Mucosa of descending colon (tissue), 3 donors: ENCODE measurements at regions not wholly inside any gene's neighbourhood (a gene's known extent, or its start where the extent isn't known, plus 50 kb on each side); places are given as distances from the start of the nearest gene placed in this dataset.

Source experiments
- ATAC-seq: fragments of 200-7000 bp; cut with Tn5 transposase; one replicate; pipeline ENCODE4 v1.9.1; 2020; ENCODE audit warnings: mild to moderate bottlenecking, moderate library complexity
- DNase-seq, 3 donors: peaks; one replicate each; pipeline ENCODE4 v3.0.0-alpha.2; 2020
- H3K36me3 ChIP-seq: fragments of 200-600 bp; one replicate; pipeline ENCODE4 v1.8.0; 2021; ENCODE audit warnings: low read depth, mild to moderate bottlenecking
- H3K4me1 ChIP-seq: fragments of 200-600 bp; one replicate; pipeline ENCODE4 v1.8.0; 2021; ENCODE audit warnings: low read depth, mild to moderate bottlenecking
- H3K4me3 ChIP-seq: fragments of 200-600 bp; one replicate; pipeline ENCODE4 v1.8.0; 2021; ENCODE audit warnings: mild to moderate bottlenecking
- H3K9me3 ChIP-seq: fragments of 200-600 bp; one replicate; pipeline ENCODE4 v1.8.0; 2021; ENCODE audit warnings: mild to moderate bottlenecking
- CTCF ChIP-seq: fragments of 200-600 bp; IDR thresholded peaks from one replicate; pipeline ENCODE4 v1.8.0; 2022; ENCODE audit warnings: antibody characterized with exemption, mild to moderate bottlenecking
- intact Hi-C, 2 donors: fragments of 100-400 bp; cut with DNase I in 1 of 2; cut with micrococcal nuclease in 1 of 2; formaldehyde crosslinking; loops; one replicate each; pipeline versions ENCODE4 v1.11.0 to v1.11.1; 2022; cut with DNase I, micrococcal nuclease
- donor health status: DM: no; HTN: no; CAD: no; lungs with moderate emphysema.
- donor health status: DM: no; HTN: no; CAD: no.
- donor health status: DM: no; HTN: yes; CAD: no.

DNA sequence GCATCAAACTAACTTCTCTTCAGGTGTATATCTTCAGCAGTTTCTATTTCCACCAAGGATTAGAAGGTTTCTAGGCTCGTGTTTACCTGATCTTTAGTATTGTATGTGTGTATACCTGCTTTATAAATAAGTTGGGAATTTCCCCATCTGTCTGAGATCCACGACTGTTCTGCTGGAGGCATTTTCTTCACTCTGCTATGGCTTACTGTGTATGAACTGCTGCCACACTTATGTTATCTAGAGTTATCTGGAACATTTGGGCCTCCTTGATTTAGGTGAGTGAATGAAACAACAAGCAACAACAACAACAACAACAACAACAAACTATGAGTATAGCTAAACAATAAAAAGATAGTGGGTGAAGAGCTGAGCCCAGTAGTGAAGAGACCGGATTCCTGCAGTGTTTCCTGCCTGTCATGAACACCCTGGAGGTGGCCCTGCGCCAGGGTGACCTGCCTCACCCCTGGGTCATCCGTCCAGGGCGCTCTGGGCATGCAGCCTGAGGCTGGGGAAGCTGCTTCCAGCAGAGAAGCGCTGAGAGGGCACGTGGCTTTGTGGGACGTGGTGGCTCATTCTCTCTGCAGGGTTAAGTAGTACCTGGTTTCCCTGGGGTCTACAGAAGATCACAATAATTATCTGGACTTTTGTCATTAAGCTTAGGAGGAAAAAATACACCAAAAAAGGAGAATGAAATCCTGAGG lies 56.1 kb upstream of the GATA6 start:
- no peak for TF ChIP-seq CTCF
- Histone ChIP-seq H3K4me1 (peaks cover 19% of the 10 kb centered on the region), H3K9me3 (no peaks in the 10 kb centered on the region), H3K4me3 (no peak overlapping the region), H3K36me3 (no peaks in the 10 kb centered on the region)
- intact Hi-C loops, result no loop called here
- ATAC-seq (peak; percentile 59), DNase-seq (peak; percentile 73 to 82 (median 80))

- DNase-seq, result peak in 1 of 3 donors; percentile 30
- ATAC-seq, result peak; percentile 62
- peaks cover 19% of the 10 kb centered on the region for H3K4me1 ChIP-seq
- no peak overlapping the region for H3K4me3 ChIP-seq
- no peaks in the 10 kb centered on the region for H3K36me3 ChIP-seq
- intact Hi-C loops, result no loop called here
- H3K9me3 ChIP-seq, result no peaks in the 10 kb centered on the region
- no peak for TF ChIP-seq CTCF
Measured at GRCh38 chr18:22114526-22115321, 54.7 kb upstream of the GATA6 start.

- peak; percentile 95 for ATAC-seq
- no peaks in the 10 kb centered on the region for H3K9me3 ChIP-seq
Measured at GRCh38 chr18:22115573-22115972, 53.8 kb upstream of the GATA6 start.

More at GRCh38 chr18:22115573-22115972, 53.8 kb upstream of the GATA6 start:
- H3K4me3 ChIP-seq, result no peak overlapping the region
- intact Hi-C loops, result no loop called here
- DNase-seq, result peak; percentile 63 to 67 (median 64)
- no peaks in the 10 kb centered on the region for H3K36me3 ChIP-seq
- H3K4me1 ChIP-seq, result peaks cover 16% of the 10 kb centered on the region
- TF ChIP-seq CTCF, result no peak
